Posterior cingulate gyrus (tissue), 11 donors: ENCODE measurements at regions not wholly inside any gene's neighbourhood (a gene's known extent, or its start where the extent isn't known, plus 50 kb on each side); places are given as distances from the start of the nearest gene placed in this dataset.

Experiments used
- DNase-seq, 10 donors: peaks; one replicate each; pipeline versions ENCODE4 v3.0.0 to v3.0.0-alpha.2; 2020 to 2021; ENCODE audit warnings: mixed read lengths in 3 of 10
- intact Hi-C: fragments of 100-400 bp; cut with DNase I; formaldehyde crosslinking; loops from one replicate; pipeline ENCODE4 v1.15.1; 2023

DNA sequence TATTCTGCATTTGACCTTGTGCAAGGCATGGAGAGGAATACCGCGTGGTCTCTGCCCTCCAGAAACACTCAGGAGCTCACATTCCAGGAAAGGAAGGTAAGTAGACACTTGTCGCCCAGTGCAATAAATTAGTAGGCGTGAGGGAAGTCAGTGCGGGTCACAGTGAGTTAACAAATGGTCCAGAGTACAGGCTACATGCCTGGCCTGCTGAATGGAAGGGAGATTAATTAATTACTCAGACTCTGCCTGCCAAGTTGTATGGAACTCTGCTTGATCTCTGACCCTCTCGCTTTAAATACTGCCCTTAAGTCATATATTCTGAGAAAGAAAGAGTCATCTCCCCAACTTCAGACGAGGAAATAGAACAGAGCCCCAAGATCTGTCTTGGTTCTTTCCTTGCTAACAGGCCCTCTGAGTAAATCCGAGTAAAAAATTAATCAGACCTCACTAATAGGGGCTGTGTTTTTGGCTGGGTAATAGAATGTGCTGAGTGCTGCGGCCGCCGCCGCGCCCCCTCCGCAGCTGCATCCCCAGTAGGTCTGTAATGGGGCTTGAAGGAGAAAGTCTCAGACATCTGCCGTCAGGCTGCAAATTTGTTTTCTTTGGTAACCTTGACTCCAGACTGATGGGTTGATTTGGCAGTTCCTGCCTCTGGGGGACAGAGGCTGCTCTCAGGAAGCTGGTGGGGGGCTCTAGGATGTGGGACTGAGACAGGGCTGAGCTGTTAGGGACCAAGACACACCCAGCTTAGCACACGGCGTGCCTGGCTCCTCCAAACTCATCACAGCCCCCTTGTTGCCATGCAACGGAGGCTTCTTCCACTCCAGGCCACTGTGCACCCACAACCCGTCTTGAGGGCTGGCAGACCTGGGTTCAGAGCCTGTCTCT, 144.4 kb downstream of the NSG2 start:
- intact Hi-C loops, result no loop called here
- DNase-seq, result no peak

DNA sequence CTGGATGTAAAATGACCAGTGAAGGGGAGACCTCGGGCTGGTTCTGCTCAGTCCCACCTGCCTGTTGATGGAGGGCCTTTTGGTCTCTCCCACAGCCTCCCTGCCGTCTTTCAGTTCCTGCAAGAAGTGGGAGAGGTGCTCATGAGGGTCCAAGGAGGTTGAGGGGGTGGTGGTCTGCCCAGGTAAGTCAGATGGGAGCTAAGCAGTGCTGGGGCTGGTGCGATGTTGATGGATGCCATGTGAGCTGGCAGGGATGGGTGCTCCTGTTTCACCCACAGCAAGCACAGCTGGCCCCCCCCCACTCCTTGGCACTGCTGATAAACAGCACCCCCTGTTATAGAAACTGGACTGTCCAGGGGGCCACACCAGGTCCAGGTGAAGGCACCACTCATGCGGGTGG, 145.6 kb downstream of the NSG2 start:
- no peak for DNase-seq
- intact Hi-C loops, result no loop called here

DNA sequence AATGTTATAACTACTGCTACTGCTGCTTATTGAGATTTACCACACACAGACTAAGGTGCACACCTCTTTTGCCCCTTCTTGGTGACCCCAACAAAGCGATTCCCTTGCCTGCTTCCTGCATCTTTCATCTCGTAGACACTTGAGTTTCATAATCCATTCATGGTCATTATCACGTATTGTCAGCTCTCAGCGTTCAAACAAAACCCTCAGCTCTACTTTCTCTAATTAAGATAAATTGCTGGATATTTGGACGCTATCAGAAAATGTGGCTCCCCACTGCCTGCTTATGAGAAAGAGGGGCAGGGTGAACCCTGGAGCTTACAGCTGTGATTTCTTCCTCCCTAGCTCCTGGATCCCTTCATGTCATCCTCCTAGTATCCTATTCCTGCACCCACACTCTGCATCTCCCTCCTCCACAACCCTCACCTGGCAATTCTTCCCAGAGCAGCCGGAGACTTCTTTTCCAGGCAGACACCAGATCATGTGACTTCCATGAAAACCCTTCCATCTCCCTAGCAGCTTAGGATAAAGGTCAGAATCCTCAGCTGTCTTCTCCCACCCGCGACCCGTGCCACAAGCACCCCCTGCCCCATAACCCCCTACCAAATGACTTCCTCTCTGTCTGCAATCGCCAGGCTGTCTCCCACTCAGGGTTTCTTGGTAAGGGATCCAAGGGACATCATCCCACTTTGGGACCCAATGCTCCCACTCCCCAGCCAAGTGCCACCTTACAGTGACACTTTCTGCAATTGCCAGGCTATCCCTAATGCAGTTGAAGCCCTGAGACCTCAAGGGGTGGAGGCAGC, 146.5 kb downstream of the NSG2 start:
- DNase-seq, result no peak
- intact Hi-C loops, result no loop called here

DNA sequence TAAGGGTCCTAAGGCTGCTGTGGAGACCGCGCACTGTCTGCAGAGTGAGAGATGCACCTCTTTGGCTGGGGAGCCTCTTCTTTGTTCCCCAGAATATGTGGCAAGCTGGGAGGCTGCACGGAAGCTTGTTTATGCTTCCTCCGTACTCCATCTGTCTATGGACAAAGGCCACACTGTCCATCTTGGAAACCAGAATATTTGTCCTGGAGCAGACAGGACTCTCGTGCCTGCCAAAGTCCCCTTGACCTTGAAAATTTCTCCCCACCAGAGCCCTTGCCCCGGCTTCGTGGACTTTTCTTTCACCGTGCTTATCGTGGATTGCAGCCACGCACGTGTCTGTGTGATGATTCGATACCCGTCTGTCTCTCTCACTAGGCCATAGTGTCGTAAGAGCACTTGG, 147.4 kb downstream of the NSG2 start:
- DNase-seq, result no peak
- intact Hi-C loops, result no loop called here

DNA sequence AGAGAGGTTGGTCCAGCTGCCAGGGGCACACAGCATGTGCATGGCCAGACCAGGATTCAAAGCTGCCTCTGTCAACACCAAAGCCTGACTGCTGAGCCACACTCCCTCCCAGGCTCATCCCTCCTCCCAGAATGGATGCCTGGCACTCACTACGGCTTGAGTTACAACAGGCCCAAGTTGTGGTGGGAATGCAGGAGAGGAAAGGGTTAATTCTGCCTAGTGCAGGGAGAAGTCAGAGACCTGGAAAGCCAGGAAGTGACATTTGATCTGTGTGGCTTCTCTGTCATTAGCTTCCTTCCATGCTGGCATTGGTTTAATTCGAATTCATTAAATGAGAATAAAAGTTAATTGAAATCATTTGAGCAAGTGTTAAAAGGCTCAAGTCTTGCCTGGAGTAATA, 150.0 kb downstream of the NSG2 start:
- intact Hi-C loops, result no loop called here
- no peak for DNase-seq

DNA sequence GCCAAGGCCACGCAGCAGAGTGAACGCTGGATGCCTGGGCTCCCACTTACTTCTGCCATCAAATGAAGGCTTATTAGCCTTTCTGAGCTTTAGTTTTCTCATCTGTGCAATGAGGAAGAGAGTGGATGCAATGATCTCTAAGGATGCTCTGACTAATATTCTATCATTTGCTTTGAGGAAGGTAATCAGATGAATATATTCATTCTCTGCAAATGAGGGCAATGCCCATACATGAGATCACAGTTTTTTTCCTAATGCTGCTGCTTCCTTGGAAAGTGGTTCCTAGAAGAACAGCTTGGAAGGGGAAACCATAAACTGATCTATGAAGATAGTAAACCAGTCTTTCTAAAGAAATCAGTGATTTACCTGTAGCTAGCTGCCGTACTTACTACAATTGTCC, 152.4 kb downstream of the NSG2 start:
- intact Hi-C loops, result no loop called here
- DNase-seq, result no peak

DNA sequence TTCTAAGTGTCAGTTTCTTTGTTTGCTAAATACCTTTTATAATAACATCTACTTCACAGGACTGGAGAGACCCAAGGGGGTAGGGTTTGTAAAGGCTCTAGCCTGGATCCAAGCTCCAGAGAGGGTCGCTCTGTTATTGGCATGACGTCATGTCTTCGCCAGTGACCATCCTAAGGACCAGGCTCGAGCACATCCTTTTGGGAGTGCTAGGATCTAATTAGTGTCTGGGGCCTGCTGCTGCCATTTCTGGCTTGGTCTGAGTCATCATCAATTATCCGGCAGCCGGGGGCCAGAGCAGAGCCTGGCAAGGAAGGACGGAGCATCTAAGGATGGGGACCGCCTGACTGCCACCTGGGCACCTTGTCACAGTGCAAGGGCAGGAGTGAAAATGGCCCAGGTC, 153.0 kb downstream of the NSG2 start:
- intact Hi-C loops, result no loop called here

DNA sequence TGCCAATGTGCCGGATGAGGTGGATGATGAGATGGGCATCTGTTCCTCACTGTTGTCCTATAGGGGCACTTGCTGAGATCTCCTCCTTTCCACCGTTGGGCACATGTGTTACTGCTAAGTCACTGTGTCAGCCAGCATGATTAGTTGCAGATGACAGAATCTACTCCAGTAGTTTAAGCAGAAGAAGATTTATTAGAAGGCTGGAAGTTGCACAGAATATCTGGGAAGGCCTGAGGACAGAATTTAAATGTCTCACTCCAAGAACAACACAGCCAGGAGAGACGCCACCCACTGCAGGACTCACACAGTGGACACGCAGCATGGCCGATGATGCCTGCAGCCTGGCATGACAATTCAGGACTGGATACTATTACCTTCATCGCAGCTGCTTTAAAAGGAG, 157.5 kb downstream of the NSG2 start:
- DNase-seq, result no peak
- intact Hi-C loops, result no loop called here

More for the DNA sequence above, 153.0 kb downstream of the NSG2 start:
- DNase-seq, result peak in 1 of 10 donors; percentile 35

DNA sequence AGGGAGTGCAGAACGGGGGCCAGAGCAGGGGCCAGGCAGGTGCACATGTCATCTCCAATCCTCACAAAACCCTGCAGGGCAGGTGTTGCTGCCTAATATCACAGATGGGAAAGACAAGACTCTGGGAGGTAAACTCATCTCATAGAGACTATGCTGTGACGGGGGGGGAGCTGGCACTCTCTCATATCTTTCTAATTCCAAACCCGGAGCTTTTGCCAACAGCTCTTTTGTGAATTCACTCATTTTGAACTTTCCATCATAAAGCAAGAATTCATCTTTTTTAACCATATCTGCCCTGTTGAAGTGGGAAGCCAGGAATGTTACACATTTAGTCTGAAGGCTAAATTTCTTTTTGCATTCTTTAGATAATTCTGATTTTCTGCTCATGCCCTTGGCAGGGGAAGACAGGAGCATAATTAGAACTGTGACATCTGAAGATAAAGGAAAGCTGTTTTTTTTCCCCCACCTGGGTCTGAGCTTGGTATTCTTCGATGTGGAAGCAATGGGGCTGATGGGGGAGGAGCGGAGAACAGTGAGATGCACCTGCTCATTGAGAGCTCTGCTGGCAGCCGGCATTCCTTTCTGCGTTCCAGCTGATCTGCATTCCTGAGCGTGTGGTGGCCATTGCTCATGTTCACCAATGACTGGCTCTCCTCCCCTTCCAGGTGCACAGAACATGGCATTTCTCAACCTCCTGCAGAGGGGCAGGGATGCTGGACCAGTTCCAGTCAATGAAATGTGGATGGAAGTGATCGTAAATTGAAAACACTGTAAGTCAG, 159.2 kb downstream of the NSG2 start:
- intact Hi-C loops, result no loop called here
- no peak for DNase-seq

DNA sequence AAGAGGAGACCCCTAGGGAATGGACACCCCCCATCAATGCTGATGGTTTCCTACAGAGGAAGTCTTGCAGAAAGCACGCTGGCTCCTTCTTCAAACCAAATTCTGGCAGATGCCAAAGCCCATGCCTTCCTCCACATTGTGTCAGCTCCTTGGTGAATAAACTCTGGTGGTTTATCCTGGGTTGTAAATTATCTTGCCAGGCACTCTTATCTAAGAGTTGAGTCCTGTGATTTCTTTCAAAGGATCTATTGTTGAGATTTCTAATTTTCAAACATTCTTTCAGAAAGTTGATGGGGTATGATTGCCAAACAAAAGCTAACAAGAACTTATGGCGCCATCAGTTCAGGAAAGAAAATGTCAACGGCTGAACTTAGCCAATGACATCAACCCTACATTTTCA, 160.4 kb downstream of the NSG2 start:
- DNase-seq, result no peak
- intact Hi-C loops, result no loop called here

DNA sequence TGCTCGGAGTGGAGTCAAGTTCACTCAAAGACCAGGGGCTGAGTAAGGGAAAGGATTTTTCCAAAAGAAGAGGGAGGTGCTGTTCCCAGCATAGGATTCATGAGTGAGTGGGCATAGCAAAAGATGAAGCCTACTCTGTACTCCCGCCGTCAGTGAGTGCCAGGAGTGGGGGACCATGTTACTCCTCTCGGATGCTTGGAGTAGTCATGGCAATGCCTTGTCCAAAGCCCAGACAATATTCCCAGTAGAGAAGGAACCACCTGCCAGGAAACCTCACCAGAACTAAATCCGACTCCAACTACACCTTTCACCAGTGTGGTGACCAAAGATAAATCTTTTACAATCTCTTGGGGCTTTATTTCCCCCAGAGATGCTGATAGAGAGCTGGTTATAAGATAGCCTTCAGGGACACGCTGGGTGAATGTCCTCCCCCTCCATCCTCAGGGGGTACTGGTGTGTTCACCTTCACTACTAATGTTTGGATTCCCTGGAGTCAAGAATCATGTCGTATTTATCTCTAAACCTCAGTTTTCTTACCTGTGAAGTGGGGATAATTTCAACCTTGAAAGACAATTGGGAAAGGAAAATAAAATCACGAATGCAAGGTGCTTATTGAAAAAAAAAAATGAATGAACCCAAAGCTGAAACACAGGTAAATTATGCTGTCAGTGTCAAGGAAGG, 165.2 kb downstream of the NSG2 start:
- DNase-seq, result no peak

DNA sequence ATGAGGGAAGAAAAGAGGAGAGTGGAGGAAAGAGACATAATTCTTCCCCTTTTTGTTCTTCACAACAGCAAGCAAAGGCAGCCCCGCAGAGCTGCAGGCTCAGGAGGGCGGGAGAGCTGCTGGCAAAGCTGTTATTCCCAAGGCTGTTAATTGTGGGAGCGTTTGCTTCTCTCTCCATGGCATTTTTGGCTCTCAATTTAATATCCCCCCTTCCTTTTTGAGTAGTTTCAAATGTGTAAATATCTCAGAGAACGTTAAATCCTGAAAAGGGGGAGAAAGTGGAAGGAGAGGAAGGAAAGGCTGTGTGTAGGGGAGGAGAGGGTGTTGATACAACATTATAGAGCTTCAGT, 165.7 kb downstream of the NSG2 start:
- no peak for DNase-seq
- intact Hi-C loops, result no loop called here

More for the DNA sequence above, 165.2 kb downstream of the NSG2 start:
- intact Hi-C loops, result no loop called here

DNA sequence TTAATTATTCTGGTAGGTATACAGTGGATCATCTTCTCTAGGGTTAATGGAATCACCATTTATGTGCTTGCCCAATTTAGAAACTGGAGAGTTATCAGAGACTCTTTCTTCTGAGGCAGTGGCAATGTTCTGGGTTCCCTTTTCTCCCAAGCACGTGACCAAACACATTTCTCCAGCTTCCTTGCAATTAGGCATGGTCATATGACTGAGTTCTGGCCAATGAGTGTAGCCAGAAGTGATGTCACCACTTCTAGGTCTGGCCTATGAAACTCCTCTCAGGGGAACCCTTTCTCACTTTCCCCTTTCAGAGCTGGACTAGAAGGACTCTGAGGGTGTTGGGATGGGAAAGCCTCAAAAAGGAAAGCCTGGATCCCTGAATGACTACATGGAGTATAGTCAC, 172.0 kb downstream of the NSG2 start:
- DNase-seq, result no peak
- intact Hi-C loops, result no loop called here

DNA sequence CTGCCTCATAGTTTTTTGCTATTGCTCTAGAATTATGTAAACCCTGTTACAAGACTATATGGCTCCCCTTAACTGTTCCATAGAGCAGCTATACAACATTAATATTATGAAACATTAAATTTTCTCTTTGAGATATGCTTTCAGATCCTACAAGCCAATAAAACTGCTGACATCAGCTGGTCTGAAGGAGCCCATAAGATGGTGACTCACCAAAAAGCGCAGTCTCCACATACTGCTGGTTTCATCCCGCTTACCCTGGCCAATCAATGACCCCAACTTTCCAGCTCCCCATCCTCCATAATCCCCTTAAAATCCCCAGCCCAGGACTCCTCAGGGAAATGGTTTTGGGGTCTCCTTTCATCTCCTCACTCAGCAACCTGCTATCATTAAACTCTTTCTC, 172.7 kb downstream of the NSG2 start:
- intact Hi-C loops, result no loop called here

DNA sequence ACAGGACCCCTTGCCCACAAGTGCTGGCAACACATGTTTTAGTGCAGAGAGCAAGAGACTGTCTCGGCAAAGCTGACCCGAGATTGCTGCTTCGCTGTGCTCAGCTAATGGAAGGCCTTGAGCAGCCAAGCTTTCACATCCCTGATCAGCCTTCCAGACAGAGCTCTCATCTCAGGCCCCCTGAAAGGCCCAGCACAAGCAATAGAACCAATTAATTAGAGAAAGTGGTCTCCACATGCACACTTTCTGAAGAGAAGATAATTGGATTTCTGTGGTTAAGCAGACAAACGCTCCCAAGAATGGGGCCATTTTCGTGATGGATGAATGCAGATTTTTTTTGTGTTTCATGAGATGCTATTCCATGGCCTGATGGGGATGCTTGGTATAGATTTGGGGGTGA, 174.9 kb downstream of the NSG2 start:
- intact Hi-C loops, result no loop called here

More for the DNA sequence above, 172.7 kb downstream of the NSG2 start:
- DNase-seq, result no peak

DNA sequence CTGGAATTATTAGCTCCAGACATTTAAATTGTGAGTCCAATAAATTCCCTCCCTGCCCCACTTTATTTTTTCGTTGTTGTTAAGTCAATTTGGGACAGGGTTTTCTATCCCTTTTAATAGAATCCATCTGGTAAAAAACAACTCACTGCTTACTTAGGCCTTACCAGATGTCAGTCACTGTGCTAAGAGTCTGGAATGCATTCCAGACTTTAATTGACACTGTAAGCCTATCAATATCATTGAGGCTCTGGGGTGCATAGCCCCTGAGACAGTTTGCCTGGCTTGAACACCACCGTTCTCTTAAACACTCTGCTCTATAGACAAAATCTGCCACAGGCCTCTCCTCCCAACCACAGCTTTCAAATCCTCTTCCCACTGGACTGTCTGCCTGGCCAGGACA, 175.9 kb downstream of the NSG2 start:
- intact Hi-C loops, result no loop called here
- no peak for DNase-seq

More for the DNA sequence above, 174.9 kb downstream of the NSG2 start:
- no peak for DNase-seq

DNA sequence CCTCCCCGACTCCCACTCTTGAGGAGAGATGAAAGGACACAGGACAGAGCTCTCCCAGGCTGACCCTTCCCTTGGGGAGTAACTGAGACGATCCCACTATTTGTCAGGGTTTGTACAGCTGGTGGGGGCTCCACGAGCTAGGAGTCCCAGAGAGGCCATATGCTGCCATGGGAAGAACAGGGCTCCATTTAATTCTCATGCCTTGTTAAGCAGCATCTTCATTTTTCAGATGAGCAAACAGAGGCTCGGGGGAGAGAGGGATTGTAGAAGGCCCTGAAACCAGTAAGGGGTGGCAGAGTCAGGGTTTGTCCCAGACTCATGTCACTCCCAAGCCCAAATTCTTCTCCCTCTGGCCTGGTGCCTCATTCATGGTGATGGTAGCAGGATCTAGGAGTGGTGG, 176.4 kb downstream of the NSG2 start:
- DNase-seq, result no peak
- intact Hi-C loops, result no loop called here

DNA sequence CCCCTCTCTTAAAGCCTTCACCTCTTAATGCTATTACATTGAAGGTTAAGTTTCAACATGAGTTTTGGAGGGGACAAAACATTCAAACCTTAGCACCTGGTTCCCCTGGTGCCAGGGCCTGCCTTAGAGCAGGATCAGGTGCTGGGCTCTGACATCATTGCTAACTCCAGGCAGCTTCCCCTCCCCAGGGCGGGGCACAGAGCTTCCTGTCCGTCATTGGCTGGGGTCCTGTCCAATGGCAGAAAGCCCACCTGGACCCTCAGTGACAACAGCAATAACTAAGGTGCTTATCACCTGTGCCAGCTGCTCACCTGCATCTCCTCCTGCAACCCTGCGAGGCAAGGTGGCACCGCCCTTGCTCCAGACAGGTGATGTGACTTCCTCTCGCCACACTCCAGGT, 177.4 kb downstream of the NSG2 start:
- intact Hi-C loops, result no loop called here
- DNase-seq, result no peak

DNA sequence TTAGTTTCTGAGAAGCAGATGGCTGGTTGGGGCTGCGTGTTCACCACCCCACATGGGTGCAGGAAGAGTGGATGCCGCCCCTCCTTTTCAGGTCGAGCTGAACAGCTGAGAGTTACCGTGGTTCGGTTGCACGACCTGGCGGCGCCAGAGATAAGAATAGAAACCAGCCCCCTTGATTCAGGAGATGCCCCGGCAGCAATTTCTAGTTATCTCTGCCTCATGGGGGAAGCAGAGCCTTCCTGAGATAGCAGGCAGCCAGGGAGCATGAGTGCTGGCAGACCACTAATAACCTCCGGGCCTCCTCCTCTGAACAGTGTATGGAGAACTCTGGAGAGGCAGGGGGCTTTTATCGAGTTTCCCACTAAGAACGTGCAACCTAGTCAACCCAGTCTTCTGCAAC, 177.8 kb downstream of the NSG2 start:
- intact Hi-C loops, result no loop called here
- no peak for DNase-seq

DNA sequence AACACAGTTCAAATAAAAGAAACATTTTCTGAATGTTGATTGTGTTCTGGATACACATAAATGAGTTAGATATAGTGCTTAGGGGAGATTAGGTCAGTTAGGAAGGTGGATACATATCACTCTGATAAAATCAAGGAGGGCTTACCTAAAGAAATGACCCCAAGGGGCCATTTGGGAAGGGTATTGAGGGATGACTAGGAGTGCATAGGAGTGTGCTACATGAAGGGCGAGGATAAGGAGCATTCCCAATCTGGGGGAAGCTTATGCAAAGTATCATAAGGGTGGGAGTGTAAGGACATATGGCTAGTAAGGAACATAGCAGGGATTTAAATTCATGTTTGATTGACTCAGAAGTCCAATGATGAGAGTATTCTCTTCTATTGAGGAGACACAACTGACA, 183.6 kb downstream of the NSG2 start:
- intact Hi-C loops, result no loop called here
- no peak for DNase-seq
